ENCODE measurements at regions not wholly inside any gene's neighbourhood (a gene's known extent, or its start where the extent isn't known, plus 50 kb on each side); places are given as distances from the start of the nearest gene placed in this dataset.

DNA sequence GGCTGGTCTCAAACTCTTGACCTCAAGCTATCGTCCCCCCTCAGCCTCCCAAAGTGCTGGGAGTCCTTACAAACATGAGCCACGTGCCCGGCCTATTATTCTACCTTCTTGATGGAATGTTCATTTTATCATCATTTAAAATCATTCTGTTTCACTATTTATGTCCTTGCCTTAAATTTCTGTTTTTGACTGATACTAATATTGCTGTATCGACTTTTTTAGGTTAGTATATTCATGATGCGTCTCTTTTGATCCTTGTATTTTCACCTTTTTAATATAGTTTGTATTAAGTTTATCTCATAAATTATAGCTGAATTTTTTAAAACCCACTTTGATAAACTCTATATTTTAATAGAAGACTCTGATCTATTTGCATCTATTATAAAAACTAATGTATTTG is 98.4 kb upstream of the STXBP5 start:
- Histone ChIP-seq H3K27ac (no peak overlapping the region), H3K36me3 (no peaks in the 10 kb centered on the region), H3K4me3 (no peak overlapping the region), H3K27me3 (replicated peaks in 1 of 7) (no peaks in the 10 kb centered on the region), H3K4me1 (peaks cover 0 to 19% (median 0%) of the 10 kb centered on the region in 6 donors), H3K9me3 (no peaks in the 10 kb centered on the region)
- intact Hi-C loops (cut with DNase I; ENCODE audit: low total_unique reads) = no loop called here
- DNase-seq = no peak
- TF ChIP-seq POLR2AphosphoS5 (IDR thresholded peaks at IDR 0.05) (no peak), POLR2A (IDR thresholded peaks at IDR 0.05) (no peak)
- TF ChIP-seq, protein P1, sequence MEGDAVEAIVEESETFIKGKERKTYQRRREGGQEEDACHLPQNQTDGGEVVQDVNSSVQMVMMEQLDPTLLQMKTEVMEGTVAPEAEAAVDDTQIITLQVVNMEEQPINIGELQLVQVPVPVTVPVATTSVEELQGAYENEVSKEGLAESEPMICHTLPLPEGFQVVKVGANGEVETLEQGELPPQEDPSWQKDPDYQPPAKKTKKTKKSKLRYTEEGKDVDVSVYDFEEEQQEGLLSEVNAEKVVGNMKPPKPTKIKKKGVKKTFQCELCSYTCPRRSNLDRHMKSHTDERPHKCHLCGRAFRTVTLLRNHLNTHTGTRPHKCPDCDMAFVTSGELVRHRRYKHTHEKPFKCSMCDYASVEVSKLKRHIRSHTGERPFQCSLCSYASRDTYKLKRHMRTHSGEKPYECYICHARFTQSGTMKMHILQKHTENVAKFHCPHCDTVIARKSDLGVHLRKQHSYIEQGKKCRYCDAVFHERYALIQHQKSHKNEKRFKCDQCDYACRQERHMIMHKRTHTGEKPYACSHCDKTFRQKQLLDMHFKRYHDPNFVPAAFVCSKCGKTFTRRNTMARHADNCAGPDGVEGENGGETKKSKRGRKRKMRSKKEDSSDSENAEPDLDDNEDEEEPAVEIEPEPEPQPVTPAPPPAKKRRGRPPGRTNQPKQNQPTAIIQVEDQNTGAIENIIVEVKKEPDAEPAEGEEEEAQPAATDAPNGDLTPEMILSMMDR (IDR thresholded peaks at IDR 0.05 in 8 of 11, conservative IDR thresholded peaks at IDR 0.05 in 3 of 11) = no peak
- 91 to 96% (median 94%) methylated on average over 5 of the region's 5 CpGs for WGBS, 5 donors

DNA sequence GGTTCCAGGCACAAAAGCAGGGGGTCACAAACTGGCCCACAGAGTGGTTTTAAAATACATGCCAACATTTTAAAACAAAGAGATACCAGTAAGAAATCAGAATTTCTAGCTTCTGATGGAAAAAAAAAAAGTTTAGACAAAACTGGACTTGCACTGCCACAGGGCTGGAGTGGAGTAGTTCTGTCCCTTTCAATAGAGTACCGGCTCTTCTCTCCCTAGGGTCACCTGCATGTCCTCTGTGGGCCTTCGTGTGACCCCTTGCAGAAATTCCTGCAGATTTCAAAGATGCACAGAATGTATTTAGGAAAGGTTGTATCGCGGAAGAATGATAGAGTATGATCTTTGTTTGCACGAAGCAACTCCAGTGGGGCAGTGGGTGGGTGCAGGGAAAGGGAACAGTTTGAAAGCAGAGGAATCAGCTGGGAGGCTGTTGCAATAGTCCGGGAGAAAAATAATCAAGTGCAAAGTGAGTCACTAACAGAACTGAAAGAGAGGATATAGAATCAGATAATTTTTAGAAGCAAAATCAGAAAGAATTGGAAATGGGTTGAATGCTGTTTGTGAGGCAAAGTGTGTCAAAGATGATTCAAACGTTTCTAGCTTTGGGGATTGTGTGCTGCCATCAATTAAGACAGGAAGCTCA is 97.3 kb upstream of the STXBP5 start:
- no peak for DNase-seq
- 52 to 81% (median 62%) methylated on average over 7 of the region's 7 CpGs for WGBS, 5 donors
- H3K4me3 ChIP-seq = no peak overlapping the region

DNA sequence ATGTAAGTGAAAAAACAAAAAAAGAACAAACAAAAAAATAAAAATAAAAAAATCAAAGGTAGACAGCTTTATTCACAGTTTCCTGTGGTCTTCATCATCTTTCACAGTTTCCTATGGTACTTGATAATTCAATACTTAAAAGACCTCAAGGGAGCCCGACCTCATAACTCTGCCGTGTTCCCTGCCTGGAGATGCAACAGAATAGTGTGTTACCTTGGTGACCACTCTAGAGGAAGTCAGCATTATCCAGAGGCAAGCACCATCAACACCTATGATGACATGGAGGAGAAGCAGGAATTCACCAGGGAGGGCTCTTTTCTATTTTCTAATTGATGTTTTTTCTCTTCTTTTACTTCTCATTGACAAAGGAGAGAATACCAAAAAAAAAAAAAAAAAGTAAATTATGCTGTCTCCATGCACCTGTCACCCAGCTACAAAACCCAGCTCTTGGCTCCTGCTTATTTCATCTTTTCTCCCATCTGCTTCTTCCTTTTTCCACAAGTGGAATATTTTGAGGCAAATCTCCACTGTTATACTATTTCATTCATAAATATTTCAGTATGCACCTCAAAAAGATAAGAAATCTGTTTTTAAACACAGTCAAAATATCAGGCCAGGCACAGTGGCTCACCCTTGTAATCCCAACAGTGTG is 95.8 kb upstream of the STXBP5 start:
- H3K27me3 ChIP-seq (replicated peaks in 1 of 7) = no peaks in the 10 kb centered on the region
- H3K4me3 ChIP-seq = no peak overlapping the region
- H3K9me3 ChIP-seq = no peaks in the 10 kb centered on the region
- no peak for DNase-seq
- WGBS, 5 donors = 56 to 80% (median 70%) methylated on average over 2 of the region's 2 CpGs
- no peak overlapping the region for H3K27ac ChIP-seq
- intact Hi-C loops (cut with DNase I; ENCODE audit: low total_unique reads) = no loop called here
- H3K36me3 ChIP-seq = no peaks in the 10 kb centered on the region
- TF ChIP-seq, protein P1 (IDR thresholded peaks at IDR 0.05 in 8 of 11, conservative IDR thresholded peaks at IDR 0.05 in 3 of 11) = no peak
- TF ChIP-seq POLR2A (IDR thresholded peaks at IDR 0.05) (no peak), POLR2AphosphoS5 (IDR thresholded peaks at IDR 0.05) (no peak)
- peaks cover 0 to 18% (median 0%) of the 10 kb centered on the region in 6 donors for H3K4me1 ChIP-seq

More for the DNA sequence above, 97.3 kb upstream of the STXBP5 start:
- H3K27ac ChIP-seq = no peak overlapping the region
- no peaks in the 10 kb centered on the region for H3K27me3 ChIP-seq (replicated peaks in 1 of 7)
- no peaks in the 10 kb centered on the region for H3K36me3 ChIP-seq
- TF ChIP-seq POLR2A (IDR thresholded peaks at IDR 0.05) (no peak), POLR2AphosphoS5 (IDR thresholded peaks at IDR 0.05) (no peak)
- TF ChIP-seq, protein P1 (IDR thresholded peaks at IDR 0.05 in 8 of 11, conservative IDR thresholded peaks at IDR 0.05 in 3 of 11) = no peak
- intact Hi-C loops (cut with DNase I; ENCODE audit: low total_unique reads) = no loop called here
- H3K4me1 ChIP-seq = peaks cover 0 to 19% (median 0%) of the 10 kb centered on the region in 6 donors
- H3K9me3 ChIP-seq = no peaks in the 10 kb centered on the region

DNA sequence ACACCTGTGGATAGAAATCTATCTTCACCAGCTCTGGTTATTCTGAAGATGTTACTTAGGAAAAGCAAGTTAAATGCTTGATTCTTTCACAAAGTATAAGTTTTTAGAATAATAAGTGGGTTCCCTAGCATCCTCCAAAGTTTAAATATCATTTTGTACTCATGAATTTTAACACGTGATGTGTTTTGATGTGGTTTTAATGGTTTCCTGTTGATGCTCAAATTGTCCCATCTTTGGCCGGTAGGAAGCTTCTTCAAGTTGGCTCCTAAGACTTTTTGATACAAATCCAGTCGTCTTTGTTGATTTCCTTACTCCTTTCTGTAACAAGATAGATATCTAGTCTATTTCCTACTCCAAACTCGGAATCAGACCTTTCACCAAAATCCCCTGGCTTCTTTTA is 94.5 kb upstream of the STXBP5 start:
- no peak for DNase-seq
- no peak overlapping the region for H3K27ac ChIP-seq
- no peak overlapping the region for H3K4me3 ChIP-seq
- 38 to 55% (median 45%) methylated on average over 4 of the region's 4 CpGs for WGBS, 5 donors
- no peaks in the 10 kb centered on the region for H3K36me3 ChIP-seq
- intact Hi-C loops (cut with DNase I; ENCODE audit: low total_unique reads) = no loop called here
- no peaks in the 10 kb centered on the region for H3K9me3 ChIP-seq
- H3K27me3 ChIP-seq (replicated peaks in 1 of 7) = no peaks in the 10 kb centered on the region
- TF ChIP-seq, protein P1 (IDR thresholded peaks at IDR 0.05 in 8 of 11, conservative IDR thresholded peaks at IDR 0.05 in 3 of 11) = no peak
- TF ChIP-seq POLR2A (IDR thresholded peaks at IDR 0.05) = no peak
- no peak for TF ChIP-seq POLR2AphosphoS5 (IDR thresholded peaks at IDR 0.05)
- H3K4me1 ChIP-seq = peaks cover 0 to 8% (median 0%) of the 10 kb centered on the region in 6 donors

Measured in spleen (tissue), 11 donors.